Psoas muscle (tissue), 7 donors: ENCODE measurements at regions not wholly inside any gene's neighbourhood (a gene's known extent, or its start where the extent isn't known, plus 50 kb on each side); places are given as distances from the start of the nearest gene placed in this dataset.
A peak's percentile ranks its signal among the peaks of the same experiment; 100 is the strongest.
"Not testable (repeated sequence)": the region's sequence is repeated elsewhere in the genome, so short reads cannot be mapped to it uniquely, and the experiment has no call there.

ENCODE experiments used
- ATAC-seq, 4 donors: fragments of 200-7000 bp; cut with Tn5 transposase; one replicate each; pipeline ENCODE4 v1.9.1; 2020; ENCODE audit warnings: moderate library complexity in 3 of 4, mild to moderate bottlenecking in 2 of 4
- DNase-seq, 2 donors: peaks; one replicate each; pipeline ENCODE4 v3.0.0-alpha.2; 2020
- H3K27ac ChIP-seq: fragments of 200-600 bp; one replicate; pipeline ENCODE4 v1.8.0; 2022
- H3K27me3 ChIP-seq, 3 donors: fragments of 200-600 bp in 1 of 3; one replicate each; pipeline versions ENCODE4 v1.6.1 to v1.8.0; 2013 to 2022; ENCODE audit warnings: low read length in 2 of 3, mild to moderate bottlenecking in 2 of 3, moderate library complexity in 1 of 3; ENCODE audit not compliant: insufficient read depth in 3 of 3
- H3K36me3 ChIP-seq, 2 donors: fragments of 200-600 bp in 1 of 2; one replicate each; pipeline versions ENCODE4 v1.6.1 to v1.8.0; 2013 to 2022; ENCODE audit warnings: low read depth in 1 of 2, mild to moderate bottlenecking in 1 of 2, moderate library complexity in 1 of 2; ENCODE audit not compliant: insufficient read depth in 1 of 2
- H3K4me1 ChIP-seq: fragments of 200-600 bp; one replicate; pipeline ENCODE4 v1.8.0; 2022
- H3K4me3 ChIP-seq: fragments of 200-600 bp; one replicate; pipeline ENCODE4 v1.8.0; 2022; ENCODE audit warnings: mild to moderate bottlenecking
- H3K9me3 ChIP-seq: fragments of 200-600 bp; one replicate; pipeline ENCODE4 v1.8.0; 2022
- CTCF ChIP-seq: fragments of 200-600 bp; IDR thresholded peaks from one replicate; pipeline ENCODE4 v1.8.0; 2022; ENCODE audit warnings: antibody characterized with exemption
- WGBS, 3 donors: extraction: QIAGEN DNeasy Blood & Tissue Kit; methylation state at CpG; one replicate each; pipeline versions ENCODE4 v1.1.6 to v1.1.7; 2013; 5-methylcytosine and 5-hydroxymethylcytosine counted together
- intact Hi-C, 2 donors: fragments of 100-400 bp; cut with DNase I; formaldehyde crosslinking; loops; one replicate each; pipeline versions ENCODE4 v1.11.0 to v1.14.2; 2022
- donor health status: healthy with polysubstance abuse.
- donor health status: DM: no; HTN: no; CAD: no; lungs with moderate emphysema.
- donor health status: Bipolar disorder and iron deficiency.
- donor health status: healthy.
- donor health status: DM: yes; HTN: yes; CAD: no.
- donor health status: DM: no; HTN: no; CAD: no.
- donor health status: DM: yes; HTN: yes; CAD: no.

- no peaks in the 10 kb centered on the region for H3K36me3 ChIP-seq
- intact Hi-C loops = loop anchor here in 1 of 2 donors (5.0 kb wide), 1 partner anchor 57 kb away; no protein-coding TSS in a partner anchor
- no peak for DNase-seq
These were observed 94.1 kb upstream of the RANBP6 start for GRCh38 chr9:6109571-6109970.

GRCh38 chr9:6106711-6107339, 91.4 kb upstream of the RANBP6 start:
- peak overlapping the region; percentile 46 for H3K4me3 ChIP-seq
- H3K27ac ChIP-seq = peak overlapping the region; percentile 73
- H3K36me3 ChIP-seq = no peaks in the 10 kb centered on the region
- H3K27me3 ChIP-seq = no peaks in the 10 kb centered on the region
- no peaks in the 10 kb centered on the region for H3K9me3 ChIP-seq
- DNase-seq (no peak), ATAC-seq (peak; percentile 87 to 99 (median 92))
- TF ChIP-seq CTCF = peak; percentile 48
- peaks cover 10% of the 10 kb centered on the region for H3K4me1 ChIP-seq
- WGBS, 3 donors = 2 to 17% (median 5%) methylated on average over 2 of the region's 2 CpGs
- intact Hi-C loops = loop anchor here in 1 of 2 donors (5.0 kb wide), 1 partner anchor 55 kb away; no protein-coding TSS in a partner anchor

More at GRCh38 chr9:6109571-6109970, 94.1 kb upstream of the RANBP6 start:
- no peak for ATAC-seq
- Histone ChIP-seq H3K4me3 (no peak overlapping the region), H3K9me3 (no peaks in the 10 kb centered on the region), H3K27me3 (no peaks in the 10 kb centered on the region), H3K27ac (no peak overlapping the region), H3K4me1 (peaks cover 10% of the 10 kb centered on the region)
- no peak for TF ChIP-seq CTCF

GRCh38 chr9:6105738-6106137, 90.3 kb upstream of the RANBP6 start:
- no peaks in the 10 kb centered on the region for H3K27me3 ChIP-seq
- no peak for TF ChIP-seq CTCF
- no peak overlapping the region for H3K27ac ChIP-seq
- intact Hi-C loops = loop anchor here in 1 of 2 donors (5.0 kb wide), 1 partner anchor 53 kb away; no protein-coding TSS in a partner anchor
- peaks cover 10% of the 10 kb centered on the region for H3K4me1 ChIP-seq
- no peak overlapping the region for H3K4me3 ChIP-seq
- no peak for DNase-seq
- H3K36me3 ChIP-seq = no peaks in the 10 kb centered on the region
- ATAC-seq = no peak
- H3K9me3 ChIP-seq = no peaks in the 10 kb centered on the region
- WGBS, 3 donors = 90 to 100% (median 96%) methylated on average over 1 of the region's 1 CpG

- H3K36me3 ChIP-seq, ATAC-seq, H3K4me3 ChIP-seq, H3K27ac ChIP-seq, H3K9me3 ChIP-seq, H3K27me3 ChIP-seq, intact Hi-C loops, DNase-seq: not testable (repeated sequence)
- WGBS, 3 donors = 79 to 93% (median 90%) methylated on average over 3 of the region's 3 CpGs
- H3K4me1 ChIP-seq = peaks cover 10% of the 10 kb centered on the region
These were observed 89.0 kb upstream of the RANBP6 start for GRCh38 chr9:6104406-6104805.

GRCh38 chr9:6103911-6104310, 88.5 kb upstream of the RANBP6 start:
- H3K36me3 ChIP-seq, intact Hi-C loops: not testable (repeated sequence)

GRCh38 chr9:6102336-6102987, 87.0 kb upstream of the RANBP6 start:
- 83 to 91% (median 89%) methylated on average over 4 of the region's 4 CpGs for WGBS, 3 donors
- H3K4me1 ChIP-seq, H3K9me3 ChIP-seq, intact Hi-C loops, DNase-seq, H3K27ac ChIP-seq, H3K36me3 ChIP-seq, ATAC-seq, H3K4me3 ChIP-seq, H3K27me3 ChIP-seq: not testable (repeated sequence)

More at GRCh38 chr9:6103911-6104310, 88.5 kb upstream of the RANBP6 start:
- not testable (repeated sequence) for H3K4me3 ChIP-seq, H3K9me3 ChIP-seq, ATAC-seq, H3K27me3 ChIP-seq, DNase-seq, H3K27ac ChIP-seq
- 82 to 87% (median 83%) methylated on average over 3 of the region's 3 CpGs for WGBS, 3 donors
- H3K4me1 ChIP-seq = peaks cover 10% of the 10 kb centered on the region

GRCh38 chr9:6101725-6102124, 86.3 kb upstream of the RANBP6 start:
- not testable (repeated sequence) for DNase-seq

GRCh38 chr9:6099346-6099745, 83.9 kb upstream of the RANBP6 start:
- H3K27ac ChIP-seq, H3K27me3 ChIP-seq, H3K9me3 ChIP-seq, intact Hi-C loops, DNase-seq, H3K4me1 ChIP-seq, H3K36me3 ChIP-seq, ATAC-seq, H3K4me3 ChIP-seq: not testable (repeated sequence)

More at GRCh38 chr9:6101725-6102124, 86.3 kb upstream of the RANBP6 start:
- H3K4me3 ChIP-seq, H3K27me3 ChIP-seq, intact Hi-C loops, H3K9me3 ChIP-seq, H3K4me1 ChIP-seq, H3K36me3 ChIP-seq, H3K27ac ChIP-seq, ATAC-seq: not testable (repeated sequence)
- WGBS, 3 donors = 85 to 96% (median 89%) methylated on average over 1 of the region's 1 CpG
